GM18873 (cell line): ENCODE measurements at regions not wholly inside any gene's neighbourhood (a gene's known extent, or its start where the extent isn't known, plus 50 kb on each side); places are given as distances from the start of the nearest gene placed in this dataset.
"Not testable (repeated sequence)": the region's sequence is repeated elsewhere in the genome, so short reads cannot be mapped to it uniquely, and the experiment has no call there.

Experiments used
- ATAC-seq: cut with Tn5 transposase; IDR thresholded peaks from one replicate; pipeline ENCODE4 v1.9.1; 2021; ENCODE audit warnings: mild to moderate bottlenecking, moderate library complexity, moderate number of reproducible peaks; ENCODE audit not compliant: unreplicated experiment, low FRiP score

- no peak for ATAC-seq
Measured at GRCh38 chr4:82200046-82200445, 173.7 kb downstream of the HNRNPD start.

GRCh38 chr4:82194329-82194728 is 179.5 kb downstream of the HNRNPD start:
- no peak for ATAC-seq

GRCh38 chr4:82192017-82192673 is 181.6 kb downstream of the HNRNPD start:
- ATAC-seq = no peak

DNA sequence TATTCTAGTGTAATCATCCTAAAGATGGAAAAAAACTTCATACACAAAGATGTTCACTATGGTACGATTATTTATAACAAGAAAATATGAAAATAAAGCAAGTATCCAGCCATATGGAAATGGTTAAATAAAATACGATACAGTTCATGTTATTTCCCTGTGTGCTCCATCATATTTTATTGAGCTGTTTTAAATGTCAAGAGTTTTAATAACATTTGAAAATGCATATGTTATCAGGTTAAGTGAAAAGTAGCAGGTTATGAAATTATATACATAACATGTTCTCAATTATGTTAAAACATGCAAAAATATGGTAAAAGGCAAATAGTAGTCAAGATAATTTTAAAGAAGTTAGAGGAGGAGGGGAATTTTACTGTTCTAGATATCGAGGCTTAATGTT is 192.0 kb downstream of the HNRNPD start:
- no peak for ATAC-seq

DNA sequence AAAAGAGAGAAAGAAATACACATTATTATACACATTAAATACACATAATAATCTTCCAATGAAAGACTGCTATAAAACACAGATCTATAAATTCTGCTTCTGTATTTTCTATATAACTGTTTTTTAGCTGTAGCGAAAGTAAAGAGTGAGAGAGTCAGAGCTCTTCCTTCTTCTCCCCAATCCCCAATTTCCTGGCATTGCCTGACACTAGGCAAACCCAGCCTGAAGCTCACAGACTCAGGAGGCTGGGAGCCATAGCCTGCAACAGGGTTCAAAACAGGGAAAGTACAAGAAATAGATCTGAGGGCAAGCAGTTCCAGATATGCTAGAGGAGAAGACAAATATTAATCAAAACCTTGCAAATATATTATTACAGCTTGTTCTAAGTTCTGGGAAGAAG is 201.6 kb downstream of the HNRNPD start:
- no peak for ATAC-seq

GRCh38 chr4:82171531-82172155 is 202.1 kb downstream of the HNRNPD start:
- ATAC-seq = no peak

DNA sequence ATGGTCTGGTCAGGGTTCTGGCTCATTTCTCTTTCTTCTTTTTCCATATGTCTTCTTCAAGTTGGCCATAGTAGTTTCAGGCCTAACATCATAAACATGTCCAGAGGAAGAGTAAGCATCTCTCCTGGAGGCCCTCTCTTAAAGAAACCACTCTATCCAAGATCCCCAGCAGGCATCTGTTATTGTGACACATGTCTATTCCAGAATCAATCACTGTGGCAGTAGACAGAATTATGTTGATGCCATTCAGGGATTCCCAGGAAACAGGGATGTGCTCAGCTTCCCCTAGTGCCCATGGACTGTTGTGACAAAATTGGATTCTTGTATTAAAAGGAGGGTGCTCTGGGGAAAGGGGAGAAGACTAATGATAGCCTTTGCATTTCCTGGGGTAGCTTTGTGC is 224.0 kb downstream of the HNRNPD start:
- no peak for ATAC-seq

DNA sequence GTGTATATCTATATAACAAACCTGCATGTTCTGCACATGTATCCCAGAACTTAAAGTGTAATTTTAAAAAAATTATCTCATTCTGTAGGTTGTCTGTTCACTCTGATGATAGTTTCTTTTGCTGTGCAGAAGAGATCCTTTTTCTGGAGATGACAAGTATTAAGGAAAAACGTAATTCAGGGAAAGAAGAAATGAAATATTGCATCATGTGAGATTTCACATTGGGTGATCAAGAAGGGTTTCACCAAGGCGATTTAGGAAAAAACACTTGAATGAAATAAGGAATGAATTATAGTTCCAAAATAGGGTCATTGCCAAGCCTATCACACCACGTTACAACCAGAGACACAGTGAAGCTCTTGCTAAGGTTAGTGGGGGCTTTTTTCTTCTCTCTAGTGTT is 227.9 kb downstream of the HNRNPD start:
- ATAC-seq = no peak

GRCh38 chr4:82140422-82140821 is 233.4 kb downstream of the HNRNPD start:
- ATAC-seq = no peak

- no peak for ATAC-seq
Measured at GRCh38 chr4:82139287-82139686, 234.5 kb downstream of the HNRNPD start.

DNA sequence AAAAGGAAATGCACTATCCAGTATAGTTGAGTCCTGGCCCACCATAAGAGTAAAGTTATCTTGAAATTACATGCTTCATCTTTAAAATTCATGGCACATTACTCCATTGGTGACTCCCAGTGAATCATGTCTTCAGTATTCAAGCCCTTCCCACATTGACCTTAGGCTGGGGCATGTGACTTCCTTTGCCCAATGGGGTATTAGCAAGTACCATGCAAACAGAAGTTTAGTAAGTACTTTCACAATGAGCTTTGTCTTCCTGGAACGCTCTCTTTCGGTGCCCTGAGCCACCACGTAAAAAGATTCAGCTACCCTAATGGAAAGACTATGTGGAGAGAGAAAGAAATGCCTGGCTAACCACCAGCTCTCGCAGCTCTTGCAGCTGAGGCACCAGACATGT is 235.4 kb downstream of the HNRNPD start:
- ATAC-seq = no peak

DNA sequence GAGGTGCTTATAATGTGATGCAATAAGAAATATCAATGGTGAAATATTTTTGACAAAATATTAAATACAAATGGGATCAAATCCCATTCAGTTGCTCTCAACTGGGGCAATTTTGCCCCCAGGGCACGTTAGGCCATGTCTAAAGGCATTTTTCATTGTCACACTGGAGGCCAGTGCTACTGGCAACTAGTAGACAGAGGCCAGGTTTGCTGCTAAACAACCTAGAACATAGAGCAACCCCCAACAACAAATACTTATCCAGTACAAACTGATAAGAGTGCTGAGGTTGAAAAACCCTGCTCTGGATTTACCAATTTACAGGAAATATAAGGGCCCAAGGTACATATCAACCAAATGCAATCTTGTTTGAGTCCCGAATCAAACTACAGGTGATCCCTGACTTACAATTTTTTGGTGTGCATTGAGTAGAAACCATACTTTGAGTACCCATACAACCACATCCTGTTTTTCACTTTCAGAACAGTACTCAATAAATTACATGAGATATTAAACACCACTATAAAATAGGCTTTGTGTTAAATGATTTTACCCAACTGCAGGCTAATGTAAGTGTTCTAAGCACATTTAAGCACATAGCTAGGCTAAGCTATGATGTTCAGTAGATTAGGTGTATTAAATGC is 237.5 kb downstream of the HNRNPD start:
- no peak for ATAC-seq

- no peak for ATAC-seq
Measured at GRCh38 chr4:82128355-82128754, 245.4 kb downstream of the HNRNPD start.

GRCh38 chr4:82126512-82127040 is 247.2 kb downstream of the HNRNPD start:
- no peak for ATAC-seq

GRCh38 chr4:82125787-82126297 is 247.9 kb downstream of the HNRNPD start:
- no peak for ATAC-seq

DNA sequence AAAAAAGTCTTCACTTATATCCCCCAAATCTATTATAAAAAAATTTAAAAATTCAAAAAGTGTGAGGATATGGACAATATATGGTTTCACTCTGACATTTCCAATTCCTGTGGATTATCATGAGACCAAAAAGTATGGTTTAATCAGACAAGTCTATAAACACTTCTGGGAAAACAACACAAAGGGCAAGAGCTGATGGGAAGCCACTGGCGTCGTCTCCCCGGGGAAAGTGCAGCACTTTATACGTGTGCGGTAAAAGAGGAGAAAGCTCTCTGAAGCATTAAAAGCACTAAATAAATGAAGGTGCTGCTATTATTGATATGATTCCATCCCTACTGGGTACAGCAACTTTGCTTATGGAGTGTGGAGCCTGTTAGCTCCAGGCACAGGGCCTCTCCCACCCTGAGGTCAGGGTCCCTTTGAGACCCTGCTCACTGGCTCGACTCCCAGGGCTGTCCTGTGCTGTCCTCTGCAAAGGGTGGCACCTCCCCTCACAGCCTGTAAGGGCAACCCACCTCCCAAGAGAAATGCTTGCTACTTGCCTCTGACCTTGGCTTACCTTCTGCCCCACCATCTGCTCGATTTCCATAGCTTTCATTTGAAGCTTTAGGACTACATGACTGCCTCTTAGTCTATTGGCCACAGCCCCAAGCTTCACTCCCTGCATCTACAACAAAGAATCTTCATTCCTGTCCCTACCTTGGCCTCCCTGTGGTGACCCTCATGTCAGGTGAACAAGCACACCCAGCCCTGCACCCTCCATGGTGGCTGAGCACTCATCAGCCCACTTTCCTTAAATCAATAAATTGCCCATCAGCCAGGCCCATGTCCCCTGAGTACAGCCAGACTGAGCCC is 248.6 kb downstream of the HNRNPD start:
- ATAC-seq = no peak

DNA sequence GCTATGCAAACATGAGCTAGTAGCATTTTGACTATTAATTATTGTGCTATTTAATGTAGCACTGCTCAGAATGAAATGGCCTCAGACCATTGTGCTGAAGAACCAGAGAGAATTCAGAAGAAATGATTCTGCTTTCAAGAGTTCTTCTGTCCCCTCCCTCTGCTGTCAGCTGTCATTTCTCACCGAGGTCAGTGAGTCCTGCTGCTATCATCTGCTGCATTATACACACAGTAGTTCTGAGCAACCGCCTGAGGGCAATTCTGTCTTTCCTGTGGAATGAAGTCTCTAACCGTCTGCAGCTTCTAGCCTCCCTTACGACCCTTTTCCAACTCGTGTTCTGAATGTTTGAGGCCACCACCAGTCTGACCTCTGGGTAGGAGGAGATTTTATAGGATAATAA is 249.4 kb downstream of the HNRNPD start:
- no peak for ATAC-seq

DNA sequence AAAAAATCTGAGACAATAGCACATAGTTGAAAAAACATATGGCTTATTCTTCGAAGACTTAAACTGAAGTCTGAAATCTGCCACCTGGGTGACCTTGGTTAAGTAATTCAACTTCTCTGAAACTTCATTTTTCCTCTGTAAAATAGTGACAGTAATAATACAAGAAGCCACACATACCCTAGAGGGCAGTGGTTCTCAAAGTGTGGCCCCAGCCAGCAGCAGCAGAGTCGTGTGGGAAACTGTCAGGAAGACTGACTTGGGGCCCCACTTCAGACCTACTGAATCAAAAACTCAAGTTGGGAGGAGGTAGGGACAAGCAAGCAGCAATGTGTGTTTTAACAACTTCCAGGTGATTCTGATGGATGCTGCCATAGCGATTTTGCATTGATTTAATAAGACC is 249.9 kb downstream of the HNRNPD start:
- no peak for ATAC-seq

- ATAC-seq = not testable (repeated sequence)
Measured at GRCh38 chr4:82115183-82115582, 258.6 kb downstream of the HNRNPD start.

GRCh38 chr4:82108506-82108905 is 265.3 kb downstream of the HNRNPD start:
- no peak for ATAC-seq

DNA sequence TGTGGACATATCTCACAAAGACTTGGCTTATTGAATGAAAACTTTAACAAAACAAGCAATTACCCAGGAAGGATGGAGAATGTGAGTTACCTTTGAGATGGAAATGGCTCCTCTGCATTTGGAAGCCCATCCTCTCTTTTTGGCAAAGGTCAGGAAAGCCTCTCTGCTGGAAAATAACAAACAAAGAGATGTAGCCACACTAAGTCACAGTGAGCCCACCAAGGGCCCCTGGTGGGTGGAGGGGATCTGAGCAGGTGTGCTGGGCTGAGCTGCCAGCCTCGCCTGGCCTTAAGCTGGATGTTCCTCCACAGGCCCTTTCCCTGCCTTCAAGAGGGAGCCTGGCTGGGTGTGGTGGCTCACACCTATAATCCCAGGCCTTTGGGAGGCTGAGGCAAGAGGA is 269.2 kb downstream of the HNRNPD start:
- ATAC-seq = no peak
